GM21717 (cell line): ENCODE measurements at regions not wholly inside any gene's neighbourhood (a gene's known extent, or its start where the extent isn't known, plus 50 kb on each side); places are given as distances from the start of the nearest gene placed in this dataset.
"Not testable (repeated sequence)": the region's sequence is repeated elsewhere in the genome, so short reads cannot be mapped to it uniquely, and the experiment has no call there.

ENCODE experiments used
- ATAC-seq: cut with Tn5 transposase; IDR thresholded peaks from one replicate; pipeline ENCODE4 v1.9.1; 2021; ENCODE audit warnings: mild to moderate bottlenecking, moderate library complexity; ENCODE audit not compliant: unreplicated experiment

DNA sequence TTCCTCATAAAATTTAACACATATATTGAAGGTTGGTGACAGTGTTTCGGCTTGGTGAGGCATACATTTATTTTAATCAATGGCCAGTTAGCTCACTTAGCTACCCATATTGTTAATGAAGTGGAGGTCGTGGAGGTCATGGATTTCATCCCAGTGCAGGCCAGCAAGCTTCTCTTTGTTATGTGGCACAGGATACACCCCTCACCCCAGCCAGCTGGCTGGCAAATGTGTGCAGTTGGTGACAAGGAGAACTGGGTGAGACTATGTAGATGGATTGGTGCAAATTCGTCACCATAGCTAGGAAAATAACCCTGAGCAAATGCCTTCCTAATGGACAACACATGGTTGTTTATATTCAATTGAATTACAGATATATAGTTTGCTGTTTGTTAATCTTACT is 50.5 kb upstream of the FOXP2 start:
- no peak for ATAC-seq

DNA sequence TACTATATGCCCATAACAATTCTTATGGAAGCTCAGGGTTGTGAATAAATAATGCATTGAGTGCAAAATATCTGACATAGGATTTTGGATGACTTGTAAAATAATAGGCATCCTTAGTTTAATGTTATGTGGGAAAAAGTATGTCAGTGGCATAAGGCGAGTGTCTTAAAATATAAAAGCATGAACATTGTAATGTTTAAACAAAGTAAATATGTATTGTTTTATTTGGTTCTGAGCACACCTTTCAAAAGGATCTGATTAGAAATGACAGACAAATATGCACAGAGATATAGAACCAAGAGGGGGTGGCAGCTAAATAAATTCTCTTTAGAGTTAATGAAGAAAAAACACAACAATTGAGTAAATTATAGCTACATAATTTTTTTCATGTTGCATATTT is 51.3 kb upstream of the FOXP2 start:
- no peak for ATAC-seq

GRCh38 chr7:114358911-114359310 is 55.7 kb upstream of the FOXP2 start:
- no peak for ATAC-seq

DNA sequence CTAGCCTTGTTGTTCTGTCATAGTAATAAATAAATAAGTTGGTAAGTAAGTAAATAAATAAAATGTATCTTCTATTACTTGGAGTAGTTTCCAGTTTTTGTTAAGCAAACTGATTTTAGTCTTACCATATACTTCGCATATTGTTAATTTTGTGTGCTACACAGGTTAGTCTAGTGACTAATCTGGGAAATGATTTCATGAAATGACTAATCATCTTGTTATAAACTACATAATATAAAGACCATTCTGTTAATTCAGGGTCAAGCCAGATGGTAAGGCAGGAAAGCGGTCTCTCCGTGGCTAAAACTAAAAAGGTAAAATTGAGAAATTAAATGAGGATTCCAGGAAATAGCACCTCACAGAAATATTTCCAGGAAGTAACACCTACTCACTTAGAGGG is 58.5 kb upstream of the FOXP2 start:
- no peak for ATAC-seq

- no peak for ATAC-seq
These were observed 60.3 kb upstream of the FOXP2 start for GRCh38 chr7:114354306-114354705.

DNA sequence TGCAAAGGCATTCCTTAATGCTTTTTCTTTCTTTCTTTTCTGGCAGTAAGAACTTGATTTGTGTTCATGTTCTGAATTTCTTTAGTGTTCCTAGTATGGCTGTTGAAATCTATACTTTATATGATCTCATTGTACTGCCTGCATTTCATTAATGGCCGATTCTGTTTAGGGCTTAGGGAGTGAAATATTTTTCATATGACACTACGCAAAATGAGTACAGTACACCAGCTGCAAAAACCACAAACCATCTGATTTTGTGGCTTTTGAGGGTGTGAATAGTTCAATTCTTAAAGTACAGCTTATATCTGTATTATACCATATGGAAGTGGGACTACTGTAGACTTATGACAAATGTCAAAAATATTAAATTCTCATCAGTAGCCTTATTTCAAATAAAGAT is 69.1 kb upstream of the FOXP2 start:
- ATAC-seq = no peak

GRCh38 chr7:114343949-114344708 is 70.5 kb upstream of the FOXP2 start:
- ATAC-seq = no peak

DNA sequence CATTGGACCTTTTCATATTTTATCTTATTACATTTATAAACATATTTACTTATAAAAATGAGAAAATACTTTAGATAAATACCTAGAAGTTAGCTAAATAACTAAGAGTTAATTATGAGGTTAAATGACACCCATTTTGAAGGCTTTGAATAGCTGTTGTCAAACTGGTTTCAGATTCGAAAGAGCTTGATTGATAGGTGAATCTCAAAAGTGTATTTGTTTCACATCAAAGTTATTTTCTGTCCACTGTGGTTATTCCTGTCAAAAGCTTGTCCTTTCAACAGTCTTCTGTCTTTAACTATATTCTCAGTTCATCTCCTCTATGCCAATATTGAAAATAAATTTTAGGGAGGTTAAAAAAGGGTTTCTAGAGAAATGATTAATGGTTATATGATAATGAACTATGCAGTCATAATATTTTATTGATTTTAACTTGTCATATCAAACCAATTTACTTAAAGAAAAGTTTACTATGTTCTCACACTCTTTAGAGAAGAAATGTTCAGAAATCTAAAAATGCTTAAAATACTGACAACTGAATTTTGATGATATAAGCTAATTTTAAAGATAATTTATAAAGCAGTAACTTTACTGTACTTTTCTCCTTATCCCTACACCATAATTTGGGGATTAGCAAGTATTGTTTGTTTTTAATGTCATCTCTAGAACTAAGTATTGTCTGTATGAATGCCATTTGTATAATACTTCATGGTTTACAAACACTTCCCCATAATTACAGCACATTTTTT is 72.0 kb upstream of the FOXP2 start:
- no peak for ATAC-seq

GRCh38 chr7:114341648-114342047 is 73.0 kb upstream of the FOXP2 start:
- no peak for ATAC-seq

DNA sequence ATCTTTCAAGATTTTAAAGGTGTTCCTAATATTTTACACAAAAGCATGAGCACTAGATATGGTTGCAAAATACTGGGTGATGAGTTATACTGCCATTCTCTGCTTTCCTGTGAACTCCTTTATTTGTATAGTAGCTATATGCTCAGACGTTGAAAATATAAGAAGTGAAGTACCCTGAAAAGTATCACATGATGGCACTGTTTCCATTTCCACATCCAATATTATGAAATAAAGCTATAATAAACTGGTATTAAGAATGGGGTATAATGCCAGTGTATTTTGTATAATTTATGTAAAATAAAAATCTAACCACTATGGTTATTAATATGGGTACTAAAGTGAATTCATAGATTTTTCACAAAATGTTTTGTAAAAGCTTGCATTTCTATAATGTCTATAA is 79.6 kb upstream of the FOXP2 start:
- no peak for ATAC-seq

GRCh38 chr7:114329458-114329857 is 85.2 kb upstream of the FOXP2 start:
- not testable (repeated sequence) for ATAC-seq

- ATAC-seq = no peak
These were observed 97.0 kb upstream of the FOXP2 start for GRCh38 chr7:114317450-114318098.

- no peak for ATAC-seq
These were observed 102.0 kb upstream of the FOXP2 start for GRCh38 chr7:114312649-114313048.

GRCh38 chr7:114310345-114311110 is 104.1 kb upstream of the FOXP2 start:
- ATAC-seq = no peak

DNA sequence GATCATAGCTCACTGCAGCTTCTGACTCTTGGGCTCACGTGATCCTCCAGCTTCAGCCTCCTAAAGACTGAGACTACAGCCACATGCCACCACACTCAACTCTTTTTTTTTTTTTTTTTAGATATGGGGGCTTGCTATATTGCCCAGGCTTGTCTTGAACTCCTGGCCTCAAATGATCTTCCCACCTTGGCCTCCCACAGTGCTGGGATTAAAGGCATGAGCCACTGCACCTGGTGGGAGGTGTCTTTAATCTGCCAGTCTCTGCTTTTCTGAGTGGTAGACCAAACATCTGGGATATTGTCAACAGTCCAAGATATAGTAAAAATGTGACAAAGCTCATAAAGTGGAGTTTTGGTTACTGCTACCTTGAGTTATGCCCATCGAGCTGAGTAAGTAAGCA is 104.9 kb upstream of the FOXP2 start:
- ATAC-seq = no peak

- ATAC-seq = no peak
These were observed 111.3 kb upstream of the FOXP2 start for GRCh38 chr7:114303301-114303700.

GRCh38 chr7:114302858-114303257 is 111.8 kb upstream of the FOXP2 start:
- no peak for ATAC-seq

GRCh38 chr7:114298011-114298410 is 116.6 kb upstream of the FOXP2 start:
- no peak for ATAC-seq

- no peak for ATAC-seq
These were observed 117.5 kb upstream of the FOXP2 start for GRCh38 chr7:114297121-114297520.

- no peak for ATAC-seq
These were observed 119.1 kb upstream of the FOXP2 start for GRCh38 chr7:114295522-114295921.

DNA sequence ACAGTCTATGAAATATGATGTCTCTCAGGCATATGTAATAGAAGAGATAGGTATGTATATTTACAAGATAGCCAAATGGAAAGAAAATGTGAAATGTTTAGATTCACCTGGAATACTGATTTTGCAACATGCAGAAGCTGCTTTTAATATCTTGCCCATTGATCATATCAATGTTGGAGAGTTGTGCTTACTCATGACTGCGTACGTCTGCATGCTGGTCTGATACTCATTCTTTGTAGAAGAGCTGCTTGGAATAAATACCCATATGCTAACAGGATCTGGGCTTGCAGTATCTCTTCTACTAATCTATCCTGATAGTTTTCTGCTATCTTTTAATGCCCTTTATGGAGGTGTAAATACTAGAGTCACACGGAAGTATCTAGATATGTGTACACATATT is 120.6 kb upstream of the FOXP2 start:
- no peak for ATAC-seq
